GM21390 (cell line): ENCODE measurements at regions not wholly inside any gene's neighbourhood (a gene's known extent, or its start where the extent isn't known, plus 50 kb on each side); places are given as distances from the start of the nearest gene placed in this dataset.

Experiments used
- ATAC-seq: cut with Tn5 transposase; IDR thresholded peaks from one replicate; pipeline ENCODE4 v1.9.1; 2021; ENCODE audit not compliant: unreplicated experiment

DNA sequence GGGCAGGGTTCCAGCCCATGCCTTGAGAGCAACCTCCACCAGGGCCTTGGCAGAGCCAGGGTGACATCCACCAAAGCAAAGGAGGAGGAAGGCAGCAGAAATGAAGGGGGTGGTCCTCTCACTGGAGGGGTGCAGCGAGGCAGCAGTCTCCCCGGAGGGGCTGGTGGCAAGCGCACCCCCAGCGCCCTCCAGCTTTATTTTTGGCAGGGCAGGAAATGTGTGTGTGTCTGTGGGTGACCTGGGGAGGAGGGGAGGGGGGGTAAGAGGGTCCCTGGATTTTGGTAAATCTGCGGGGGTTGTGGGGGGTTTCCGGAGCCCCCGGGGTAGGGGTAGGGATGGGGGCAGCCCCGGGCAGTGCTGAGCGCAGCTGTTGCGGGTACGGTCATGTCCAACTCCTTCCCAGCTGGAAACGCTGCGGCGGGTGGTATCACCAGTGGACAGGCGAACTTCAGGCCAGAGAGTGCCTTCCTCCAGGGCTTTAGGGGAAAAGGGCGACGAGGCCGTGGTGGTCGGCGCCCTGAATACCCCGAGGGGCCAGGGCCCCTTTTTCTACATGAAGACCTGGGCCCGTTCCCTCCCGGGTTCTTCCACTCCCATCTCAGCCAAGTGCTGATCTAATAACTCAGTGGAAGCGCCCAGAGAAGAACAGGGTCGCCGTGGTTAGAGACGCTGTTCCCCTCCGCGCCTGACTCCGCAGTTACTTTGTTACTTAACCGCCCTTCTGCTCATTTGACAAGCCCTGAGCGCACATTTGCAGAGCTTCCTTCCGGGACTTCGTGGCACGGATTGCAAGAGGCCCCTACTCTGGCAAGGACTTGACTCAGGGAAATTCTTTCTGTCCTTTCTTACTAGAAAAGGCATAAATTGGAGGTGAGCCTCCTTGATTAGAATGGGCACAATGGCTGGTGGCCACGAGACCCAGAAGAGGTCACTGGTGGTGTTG is 55.2 kb downstream of the FOS start:
- ATAC-seq: no peak

DNA sequence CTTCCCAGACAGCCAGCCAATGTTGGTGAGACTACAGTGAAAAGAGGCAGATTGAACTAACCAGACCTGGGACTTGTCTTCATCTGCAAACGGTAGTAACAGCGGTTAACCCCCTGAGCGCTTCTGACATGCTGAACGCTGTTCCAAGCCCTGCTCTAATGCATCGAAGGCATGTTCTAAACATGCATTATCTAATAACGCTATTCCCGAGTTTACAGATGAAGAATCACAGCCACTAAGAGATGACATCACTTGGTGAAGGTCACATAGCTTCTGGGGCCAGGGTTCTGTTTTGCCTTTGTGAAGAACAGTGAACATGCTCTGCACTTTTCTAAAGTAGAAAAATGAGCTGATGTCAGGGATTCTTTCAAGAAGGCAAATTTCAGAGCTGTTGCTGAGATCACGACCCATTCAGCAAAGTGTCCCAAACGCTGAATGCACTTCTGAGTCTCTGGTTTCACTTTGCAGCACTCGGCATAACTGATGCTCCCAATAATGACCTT is 56.0 kb downstream of the FOS start:
- ATAC-seq: no peak

DNA sequence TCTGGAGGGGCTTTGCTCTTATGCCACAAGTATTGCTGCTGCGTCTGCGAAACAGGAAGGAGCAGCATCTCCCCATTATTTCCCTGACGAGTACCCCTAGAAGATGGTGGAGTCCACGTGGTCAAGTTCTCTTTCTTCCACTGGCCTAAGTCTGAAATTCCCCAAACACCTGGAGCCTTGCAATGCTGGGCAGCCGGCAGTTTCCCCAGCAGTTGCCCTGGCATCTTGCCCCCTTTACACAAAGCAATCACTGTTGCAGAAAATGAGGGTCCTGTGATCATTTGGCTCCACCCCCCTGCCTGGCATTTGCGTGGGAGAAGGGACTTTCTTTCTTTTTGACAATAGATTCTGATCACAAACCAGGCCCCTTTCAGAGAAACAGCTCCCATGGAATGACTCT is 56.9 kb downstream of the FOS start:
- no peak for ATAC-seq

DNA sequence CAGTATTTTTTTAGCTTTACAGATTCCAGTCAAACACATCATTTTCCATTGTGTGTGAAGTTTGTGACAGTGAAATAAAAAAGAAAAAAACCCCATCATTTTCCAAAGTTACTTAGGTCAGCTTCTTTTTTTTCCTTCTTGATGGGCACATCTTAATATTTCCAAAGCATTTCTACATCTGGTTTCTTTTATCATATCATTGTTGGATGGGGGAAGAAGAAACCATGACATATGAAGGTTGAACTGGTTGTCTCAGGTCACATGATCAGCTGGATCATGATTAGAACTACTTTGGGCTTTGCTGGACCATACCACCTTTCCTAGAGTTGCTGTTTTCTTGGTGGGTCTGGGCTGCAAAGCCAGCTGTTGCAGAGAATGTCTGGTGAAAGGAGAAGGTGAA is 59.8 kb downstream of the FOS start:
- ATAC-seq: no peak

DNA sequence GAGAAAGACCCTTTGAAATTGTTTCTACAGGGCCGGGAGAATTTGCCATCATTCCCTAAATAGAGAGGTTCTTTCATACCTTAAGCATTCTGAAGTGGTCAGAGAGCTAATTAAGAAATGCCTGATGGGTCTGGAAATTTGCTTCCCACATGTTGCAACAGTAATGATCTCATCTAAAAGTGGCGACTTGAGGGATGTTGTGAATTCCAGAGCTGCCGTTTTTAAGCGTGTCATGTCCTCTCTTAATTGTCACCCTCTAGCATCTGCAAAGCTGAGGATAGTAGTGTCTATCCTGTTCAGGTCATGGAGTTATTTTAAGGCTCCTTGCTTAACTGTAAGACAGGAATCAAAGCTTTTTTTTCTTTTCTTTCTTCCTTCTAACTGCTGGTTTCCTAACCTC is 60.4 kb downstream of the FOS start:
- ATAC-seq: no peak

DNA sequence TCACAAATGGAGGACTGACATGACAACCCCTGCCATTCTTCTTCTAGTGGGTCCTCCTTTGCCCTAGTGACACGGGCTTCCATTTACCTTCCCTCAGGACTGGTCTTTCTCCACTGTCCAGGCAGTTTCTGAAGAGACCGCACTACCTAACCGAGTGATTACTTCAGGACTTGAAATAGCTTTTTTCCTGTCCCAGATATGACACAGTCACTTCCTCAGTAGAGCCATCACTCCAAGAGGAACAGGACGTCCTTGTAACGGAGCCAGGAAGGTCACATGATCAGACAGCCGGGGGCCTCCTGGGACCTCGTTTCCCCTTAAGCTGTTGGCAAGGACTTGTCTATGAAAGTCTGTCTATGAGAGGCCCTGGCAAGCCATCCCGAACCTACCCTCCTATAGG is 62.3 kb downstream of the FOS start:
- ATAC-seq: no peak

DNA sequence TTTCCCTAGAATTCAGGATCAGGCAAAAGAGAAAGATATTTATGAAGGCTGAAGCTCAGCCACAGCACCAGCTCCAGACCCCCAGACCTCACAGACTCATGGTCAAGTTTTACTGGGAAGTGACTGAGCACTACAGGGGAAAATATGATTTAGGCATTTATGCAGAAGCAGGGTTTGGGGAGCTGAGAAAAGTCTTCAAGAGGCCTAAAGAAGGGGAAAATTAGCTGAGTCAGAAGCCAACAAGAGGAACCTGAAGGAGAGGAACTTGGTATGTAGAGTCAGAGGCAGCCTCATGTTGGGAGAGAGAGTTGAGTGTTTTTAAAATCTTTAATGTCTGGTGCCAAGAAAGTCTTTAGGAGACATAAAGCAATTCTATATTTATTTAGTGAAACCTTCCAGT is 63.0 kb downstream of the FOS start:
- ATAC-seq: no peak

DNA sequence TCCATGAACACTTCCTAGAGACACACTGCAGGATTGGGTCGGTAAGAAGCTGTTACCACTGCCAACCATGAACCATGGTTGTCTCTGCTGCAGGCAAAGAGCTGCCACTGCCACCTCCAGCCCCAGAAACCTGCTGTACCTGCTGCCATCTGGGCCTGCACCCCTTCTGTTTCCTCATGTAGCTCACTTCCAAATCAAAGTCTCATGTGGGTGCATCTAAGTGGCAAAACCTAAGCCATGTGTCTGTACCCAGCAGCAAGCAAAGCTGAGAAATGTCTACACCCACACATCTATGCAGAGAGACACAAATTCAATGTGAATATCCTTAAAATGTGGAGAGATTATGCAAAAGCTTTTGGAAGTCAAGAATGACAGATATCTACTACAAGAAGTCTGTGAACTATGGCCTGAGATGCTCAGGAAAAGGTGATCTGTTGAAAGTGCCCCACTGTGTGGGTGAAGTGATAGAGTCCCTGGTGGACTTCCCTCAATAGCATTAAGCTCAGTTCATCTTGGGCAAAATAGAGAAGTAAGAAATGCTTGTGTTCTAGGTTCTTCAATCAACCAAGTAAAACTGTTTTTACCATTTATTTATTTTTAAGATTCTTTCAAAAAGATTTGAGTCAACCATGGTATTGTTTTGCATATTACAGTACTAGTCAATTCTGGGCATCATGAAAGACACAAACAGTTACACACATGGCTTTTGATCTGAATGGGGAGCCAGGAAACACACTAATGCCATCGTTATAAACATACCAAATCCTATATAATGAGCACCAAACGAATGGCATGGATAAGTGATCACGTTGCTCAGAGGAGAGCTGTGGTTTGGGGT is 64.4 kb downstream of the FOS start:
- peak; percentile 62 for ATAC-seq

DNA sequence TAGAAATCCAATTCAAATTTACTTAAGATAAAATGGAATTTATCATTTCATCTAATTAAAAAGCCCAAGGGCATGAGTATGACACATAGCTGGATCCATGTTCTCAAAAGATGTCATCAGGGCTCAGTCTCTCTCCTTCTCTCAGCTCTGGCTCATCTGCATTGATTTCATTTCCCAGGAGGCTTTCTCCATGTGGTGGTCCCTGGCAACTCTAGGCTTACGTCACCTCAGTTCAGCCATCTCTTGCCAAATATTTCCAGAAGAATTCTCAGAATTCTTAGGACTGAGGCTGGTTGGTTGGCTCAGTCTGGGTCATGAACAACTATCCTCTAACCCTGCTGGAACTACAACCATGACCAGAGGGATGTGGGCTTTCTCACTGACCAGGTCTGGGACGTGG is 65.3 kb downstream of the FOS start:
- ATAC-seq: no peak

DNA sequence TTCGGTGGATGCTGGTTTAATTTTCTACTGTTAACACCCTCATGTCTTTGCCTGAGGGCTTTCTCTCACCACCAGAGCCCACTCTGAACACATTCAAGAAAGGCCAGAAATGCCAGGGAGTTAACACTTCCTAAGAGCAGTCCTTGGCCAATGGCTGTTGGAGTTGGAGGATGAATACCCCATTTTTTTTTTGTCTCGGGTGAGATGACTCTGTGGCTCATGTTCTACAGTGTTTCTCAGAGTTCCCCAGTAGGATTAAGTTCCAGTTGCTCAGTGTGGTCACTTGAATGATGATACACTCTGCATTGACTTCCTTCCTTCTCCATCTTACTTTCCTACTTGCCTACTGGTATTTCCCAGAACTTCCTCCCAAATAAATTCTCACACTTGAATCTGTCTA is 65.8 kb downstream of the FOS start:
- ATAC-seq: no peak

DNA sequence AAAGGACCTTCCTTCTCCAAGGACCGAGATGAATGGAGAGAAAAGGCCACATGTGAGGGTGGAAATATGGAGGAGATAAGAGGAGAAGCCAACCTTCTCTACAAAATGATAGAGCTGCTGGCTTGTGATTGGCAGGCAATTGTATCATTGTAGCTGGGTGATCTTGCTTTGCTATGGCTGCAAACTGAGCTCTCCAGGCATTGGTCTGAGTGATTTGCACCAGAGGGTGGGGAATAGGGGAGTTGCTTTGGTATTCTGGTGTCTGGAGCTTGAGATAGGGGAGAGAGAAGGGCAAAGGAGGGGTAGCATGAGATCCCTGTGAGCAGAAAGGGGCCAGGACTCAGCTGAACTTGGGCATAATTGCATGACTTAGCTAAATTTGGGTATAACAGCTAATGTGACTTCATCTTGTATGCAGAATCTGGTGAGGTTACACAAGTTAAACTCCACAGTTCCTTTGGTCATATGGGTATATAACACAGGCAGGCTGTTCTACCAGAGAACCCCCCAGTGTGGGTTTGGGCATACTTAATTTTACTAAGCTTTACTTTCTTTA is 72.0 kb downstream of the FOS start:
- ATAC-seq: no peak

DNA sequence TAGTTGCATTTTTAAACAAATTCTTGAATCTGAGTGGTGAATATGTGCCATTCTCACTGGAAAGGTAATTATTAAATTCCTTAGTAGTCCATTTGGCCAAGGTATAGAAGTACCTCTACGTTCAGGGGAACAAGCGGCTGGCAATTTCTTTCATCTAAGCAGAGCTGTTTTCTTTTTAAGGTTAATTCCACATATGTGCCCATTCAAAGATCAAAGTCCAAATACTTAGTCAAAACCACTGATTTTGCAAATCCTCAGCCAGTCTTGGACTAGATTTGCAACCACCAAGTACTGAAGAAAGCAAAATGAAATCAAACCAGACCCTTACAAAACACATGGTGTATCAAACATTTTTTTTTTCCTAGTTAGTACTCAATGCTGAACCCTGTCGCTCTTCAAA is 68.7 kb upstream of the JDP2 start:
- no peak for ATAC-seq

DNA sequence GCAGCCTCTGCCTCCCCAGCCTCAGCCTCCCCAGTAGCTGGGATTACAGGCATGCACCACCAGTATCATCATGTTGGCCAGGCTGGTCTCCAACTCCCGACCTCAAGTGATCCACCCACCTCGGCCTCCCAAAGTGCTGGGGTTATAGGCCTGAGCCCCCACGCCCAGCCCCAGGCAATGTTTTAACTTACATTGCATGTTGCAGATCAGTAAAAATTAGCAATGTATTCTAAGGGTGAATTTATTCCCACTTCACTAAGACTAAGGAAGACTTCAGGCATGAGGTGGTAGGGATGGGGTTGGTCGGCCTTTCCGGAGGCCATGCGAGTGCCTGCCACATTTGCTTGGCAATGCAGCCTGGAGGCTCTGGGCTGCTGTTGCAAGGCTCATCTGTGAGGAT is 66.8 kb upstream of the JDP2 start:
- no peak for ATAC-seq

DNA sequence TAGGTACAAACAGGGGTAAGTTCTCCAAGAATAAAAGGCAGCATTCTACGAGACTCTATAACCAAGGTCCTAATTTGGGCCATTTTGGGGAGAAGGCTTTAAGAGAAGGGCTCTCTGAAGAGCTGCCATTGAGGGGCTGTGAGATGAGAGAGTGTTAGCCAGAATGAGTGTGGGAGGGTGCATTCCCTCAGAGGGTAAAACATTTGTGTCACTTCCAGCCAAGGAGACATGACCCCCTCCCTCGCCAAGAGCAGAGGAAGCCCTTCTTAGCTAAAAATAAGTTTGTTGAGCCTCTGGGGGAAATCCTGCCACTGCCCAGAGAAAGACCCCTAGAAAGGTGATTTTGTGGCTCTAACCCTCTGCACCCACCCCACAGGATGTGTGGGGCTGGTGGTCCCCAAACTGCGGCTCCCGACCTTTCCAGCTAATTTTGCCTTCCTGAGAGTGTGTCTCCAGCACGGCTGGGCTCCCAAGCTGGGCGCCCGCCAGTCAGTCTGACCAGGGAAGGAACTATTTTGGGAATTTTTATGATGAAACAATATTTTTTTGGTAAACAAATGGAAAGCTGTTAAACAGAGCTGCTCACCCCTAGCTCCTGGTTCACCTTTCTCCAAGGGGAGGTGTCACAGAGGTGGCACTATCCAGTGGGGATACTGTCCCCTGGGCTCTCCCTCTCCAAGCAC is 65.9 kb upstream of the JDP2 start:
- ATAC-seq: no peak

DNA sequence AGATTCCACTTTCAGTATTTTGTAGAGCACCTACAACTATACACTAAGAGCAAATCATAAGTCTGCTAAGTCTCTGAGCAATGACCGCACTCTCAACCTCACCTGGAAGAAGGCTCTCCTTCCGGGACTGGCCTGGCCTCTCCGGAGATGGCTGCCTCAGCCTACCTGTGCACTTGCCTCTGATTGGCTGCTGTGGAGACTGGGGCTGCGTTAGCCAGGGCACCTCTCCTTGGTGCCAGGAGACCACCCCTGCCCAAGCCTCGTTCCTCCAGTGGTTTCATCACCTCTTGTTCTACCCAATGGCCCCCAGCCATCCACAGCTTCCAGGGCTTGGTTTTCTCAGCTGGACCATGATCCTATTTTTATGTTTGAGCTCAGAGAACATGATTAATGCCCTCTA is 64.7 kb upstream of the JDP2 start:
- no peak for ATAC-seq

DNA sequence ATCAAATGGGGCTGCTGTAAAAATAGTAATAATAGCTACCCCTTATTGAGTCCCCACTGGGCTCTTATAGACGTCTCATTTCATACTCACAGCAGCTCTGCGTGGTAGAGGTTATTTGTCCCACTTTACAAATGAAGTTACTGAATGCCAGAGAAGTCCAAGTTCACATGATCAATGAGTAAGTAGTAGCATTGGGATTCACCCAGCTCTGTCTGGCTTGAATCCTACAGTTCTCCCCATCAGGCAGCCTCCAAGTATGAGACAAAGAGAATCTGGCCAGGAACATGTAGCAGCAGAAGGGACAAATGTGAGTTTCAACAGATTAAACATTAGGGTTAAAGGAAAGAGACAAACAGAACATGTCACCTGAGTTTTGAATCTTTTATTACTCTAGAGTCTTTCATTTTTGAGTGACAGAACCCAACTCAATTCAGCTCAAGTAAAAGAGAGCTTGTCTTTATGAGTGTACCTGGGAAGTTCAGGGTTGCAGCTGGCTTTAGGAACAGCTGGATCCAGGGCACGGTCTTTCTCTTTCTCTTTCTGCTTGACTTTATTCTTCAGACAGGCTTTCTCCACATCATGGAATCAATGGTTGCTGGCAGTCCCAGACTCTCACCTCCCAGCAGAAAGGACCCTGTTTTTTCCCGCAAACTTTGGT is 64.1 kb upstream of the JDP2 start:
- no peak for ATAC-seq

DNA sequence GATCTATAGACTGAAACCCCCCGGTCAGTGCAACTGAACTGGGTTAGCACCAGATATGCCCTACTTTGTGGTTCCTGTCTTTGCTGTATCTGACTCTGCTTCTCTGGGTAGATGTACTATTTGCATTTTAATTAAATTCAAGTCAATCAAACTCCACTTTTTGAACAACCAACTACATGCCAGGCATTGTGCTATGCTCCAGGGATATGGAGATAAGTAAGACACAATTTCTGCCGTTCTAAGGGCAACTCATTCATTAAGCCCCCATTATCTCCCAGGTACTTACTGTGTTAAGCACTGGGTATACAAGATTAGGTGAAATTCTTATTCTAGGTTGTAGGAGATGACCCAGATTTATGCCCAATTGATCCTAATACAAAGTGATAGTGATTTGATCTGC is 62.7 kb upstream of the JDP2 start:
- no peak for ATAC-seq

DNA sequence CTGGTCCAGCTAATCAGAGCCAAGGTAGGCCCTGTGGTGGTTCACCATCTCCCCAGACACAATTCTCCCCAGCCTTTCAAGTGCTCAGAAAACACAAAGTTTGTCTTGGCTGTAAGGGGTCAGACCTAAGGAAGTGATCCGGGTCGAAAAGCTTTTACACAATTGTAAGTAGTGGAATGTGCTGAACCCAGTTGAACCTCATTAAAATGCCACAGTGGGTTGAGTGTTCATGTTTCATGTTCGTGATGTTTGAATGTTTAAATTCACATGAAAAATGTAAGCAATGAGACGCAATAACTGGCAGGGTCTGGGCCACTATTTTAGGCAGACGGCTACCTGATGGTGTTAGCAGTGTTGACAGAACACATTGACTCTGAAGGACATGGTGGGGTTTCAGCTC is 60.9 kb upstream of the JDP2 start:
- no peak for ATAC-seq

DNA sequence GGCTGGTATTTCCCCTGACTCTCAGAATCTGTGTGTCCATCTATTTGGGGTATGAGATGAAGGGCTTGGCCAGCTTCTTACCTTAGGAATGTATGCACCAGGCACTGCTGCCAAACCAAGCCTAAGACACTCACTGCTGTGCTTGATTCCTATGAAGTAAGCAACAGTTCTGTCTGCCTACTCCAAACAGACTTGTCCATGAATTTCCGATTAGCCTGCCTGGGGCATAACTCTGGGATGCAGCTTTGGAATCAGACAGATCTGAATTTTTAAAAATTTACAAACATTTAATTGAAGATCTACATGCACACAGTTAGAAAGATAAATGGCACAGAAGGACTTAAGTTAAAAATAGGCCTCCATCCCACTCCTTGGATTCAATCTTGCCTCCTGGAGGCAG is 59.5 kb upstream of the JDP2 start:
- ATAC-seq: no peak

DNA sequence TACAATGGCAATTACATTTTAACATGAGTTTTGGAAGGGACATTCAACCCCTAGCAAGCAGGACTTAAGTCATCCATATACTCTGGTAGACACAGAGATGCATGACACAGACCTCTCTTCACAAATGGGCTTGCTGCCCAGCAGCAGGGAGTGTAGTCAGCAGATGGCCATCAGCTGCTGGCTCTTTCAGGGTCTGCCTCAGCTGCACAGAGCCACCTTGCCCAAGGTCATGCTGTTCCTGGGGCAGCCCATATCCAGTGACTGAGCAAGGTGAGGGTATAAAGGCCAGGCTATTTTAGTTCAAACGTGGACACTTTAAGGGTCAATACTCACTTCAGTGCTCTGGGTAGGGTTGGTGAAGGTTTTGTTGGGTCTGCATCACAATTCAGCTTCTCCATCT is 58.3 kb upstream of the JDP2 start:
- no peak for ATAC-seq
